H1 (cell line): ENCODE measurements at regions not wholly inside any gene's neighbourhood (a gene's known extent, or its start where the extent isn't known, plus 50 kb on each side); places are given as distances from the start of the nearest gene placed in this dataset.

Experiments
- CTCF ChIA-PET: fragments of 300-600 bp; sonication (Branson Sonifier 250); formaldehyde crosslinking; loops from one replicate; lab custom pipeline; 2021; ENCODE audit not compliant: partially characterized antibody; lab: Charles Lee
- POLR2A ChIA-PET: fragments of 300-600 bp; sonication (Branson Sonifier 250); formaldehyde crosslinking; loops from one replicate; lab custom pipeline; 2021; ENCODE audit warnings: inconsistent platforms; ENCODE audit not compliant: partially characterized antibody; lab: Charles Lee
- DNase-seq, 2 experiments: peaks; one replicate each; pipeline versions ENCODE4 v3.0.0 to v3.0.0-alpha.2; 2010 to 2022; ENCODE audit warnings: low spot score in 2 of 2, low read depth in 1 of 2, mixed read lengths in 1 of 2
- FAIRE-seq: peaks from 2 replicates; lab custom pipeline; 2011; peaks lifted over from hg19 to GRCh38; lab: Jason Lieb, UNC
- H2AFZ ChIP-seq: 2 replicates; pipeline ENCODE4 v1.8.1; 2012; ENCODE audit warnings: low read length, inconsistent platforms
- H2AK5ac ChIP-seq: 2 replicates; pipeline ENCODE4 v1.6.1; 2013; ENCODE audit warnings: low read depth, low read length
- H2BK120ac ChIP-seq: replicated peaks from 2 replicates; pipeline ENCODE3; 2013; ENCODE audit warnings: low read depth, low read length, inconsistent platforms
- H2BK12ac ChIP-seq: 2 replicates; pipeline ENCODE4 v1.6.1; 2013; ENCODE audit warnings: low read depth, low read length
- H2BK15ac ChIP-seq: 2 replicates; pipeline ENCODE4 v1.6.1; 2013; ENCODE audit warnings: low read length
- H2BK20ac ChIP-seq: 2 replicates; pipeline ENCODE4 v1.6.1; 2013; ENCODE audit warnings: low read length
- H2BK5ac ChIP-seq: 2 replicates; pipeline ENCODE4 v1.6.1; 2013; ENCODE audit warnings: low read depth, low read length
- H3K14ac ChIP-seq: 2 replicates; pipeline ENCODE4 v1.6.1; 2013; ENCODE audit warnings: inconsistent platforms; ENCODE audit not compliant: insufficient read length
- H3K18ac ChIP-seq: 2 replicates; pipeline ENCODE4 v1.6.1; 2013; ENCODE audit warnings: low read length; ENCODE audit errors: extremely low read depth
- H3K23ac ChIP-seq: 2 replicates; pipeline ENCODE4 v1.6.1; 2013; ENCODE audit warnings: inconsistent platforms; ENCODE audit not compliant: insufficient read length
- H3K23me2 ChIP-seq: 2 replicates; pipeline ENCODE4 v1.6.1; 2013; ENCODE audit warnings: low read depth, low read length
- H3K27ac ChIP-seq: 2 replicates; pipeline ENCODE4 v1.6.1; 2011; ENCODE audit warnings: low read depth, low read length, inconsistent platforms
- H3K27me3 ChIP-seq, 4 experiments: replicated peaks in 1 of 4; 1 replicate in 1 of 4; 2 replicates in 3 of 4; pipeline versions ENCODE4 v1.6.1 to v1.8.1; 2011 to 2013; ENCODE audit warnings: low read length in 3 of 4, mild to moderate bottlenecking in 3 of 4, inconsistent platforms in 2 of 4, mixed read lengths in 2 of 4, moderate library complexity in 1 of 4; ENCODE audit not compliant: control insufficient read depth in 3 of 4, insufficient read depth in 3 of 4; ENCODE audit errors: extremely low read depth in 1 of 4
- H3K36me3 ChIP-seq, 4 experiments: 2 replicates each; pipeline versions ENCODE4 v1.6.1 to v1.8.1; 2011 to 2013; ENCODE audit warnings: mild to moderate bottlenecking in 4 of 4, low read length in 3 of 4, moderate library complexity in 2 of 4, control low read depth in 1 of 4, inconsistent platforms in 1 of 4; ENCODE audit not compliant: insufficient read depth in 4 of 4, control insufficient read depth in 2 of 4
- H3K4ac ChIP-seq: replicated peaks from 2 replicates; pipeline ENCODE3; 2013; ENCODE audit warnings: low read length, low read depth, mixed read lengths, inconsistent platforms; ENCODE audit not compliant: insufficient read length
- H3K4me1 ChIP-seq, 4 experiments: replicated peaks in 1 of 4; 1 replicate in 1 of 4; 2 replicates in 3 of 4; pipeline versions ENCODE4 v1.6.1 to v1.8.1; 2011 to 2013; ENCODE audit warnings: low read length in 3 of 4, inconsistent platforms in 2 of 4, mixed read lengths in 1 of 4; ENCODE audit not compliant: insufficient read depth in 4 of 4, control insufficient read depth in 3 of 4
- H3K4me2 ChIP-seq, 2 experiments: 2 replicates each; pipeline versions ENCODE4 v1.6.1 to v1.8.1; 2011 to 2013; ENCODE audit warnings: low read depth in 2 of 2, low read length in 2 of 2, control low read depth in 1 of 2, inconsistent platforms in 1 of 2, mild to moderate bottlenecking in 1 of 2; ENCODE audit not compliant: insufficient read depth in 1 of 2
- H3K4me3 ChIP-seq, 4 experiments: fragments of 200-600, 300-600 bp in 1 of 4; sonication (generic), shearing (Covaris generic), sonication (Bioruptor Twin) in 1 of 4; 2 replicates each; pipeline versions ENCODE4 v1.5.1 to v1.8.1; 2011 to 2016; ENCODE audit warnings: low read length in 4 of 4, low read depth in 3 of 4, control low read depth in 2 of 4, inconsistent platforms in 2 of 4, mild to moderate bottlenecking in 2 of 4, mixed read lengths in 1 of 4, moderate library complexity in 1 of 4; ENCODE audit not compliant: insufficient read depth in 2 of 4; ENCODE audit errors: extremely low read depth in 1 of 4
- H3K56ac ChIP-seq: replicated peaks from 2 replicates; pipeline ENCODE3; 2013; ENCODE audit warnings: low read depth, mild to moderate bottlenecking, mixed read lengths, low read length, inconsistent platforms; ENCODE audit not compliant: insufficient read length
- H3K79me1 ChIP-seq: 2 replicates; pipeline ENCODE4 v1.6.1; 2013; ENCODE audit warnings: low read depth, low read length, control low read depth
- H3K79me2 ChIP-seq, 2 experiments: 2 replicates each; pipeline versions ENCODE4 v1.6.1 to v1.8.1; 2012 to 2013; ENCODE audit warnings: low read length in 2 of 2, mild to moderate bottlenecking in 2 of 2, inconsistent platforms in 1 of 2; ENCODE audit not compliant: insufficient read depth in 2 of 2, control insufficient read depth in 1 of 2
- H3K9ac ChIP-seq, 4 experiments: replicated peaks in 1 of 4; 1 replicate in 1 of 4; 2 replicates in 3 of 4; pipeline versions ENCODE4 v1.6.1 to v1.8.1; 2011 to 2013; ENCODE audit warnings: low read depth in 3 of 4, low read length in 3 of 4, control low read depth in 2 of 4, mild to moderate bottlenecking in 2 of 4, moderate library complexity in 2 of 4, inconsistent platforms in 1 of 4; ENCODE audit errors: extremely low read depth in 1 of 4
- H3K9me3 ChIP-seq, 2 experiments: 2 replicates each; pipeline versions ENCODE4 v1.6.1 to v1.8.1; 2012 to 2013; ENCODE audit warnings: mild to moderate bottlenecking in 2 of 2, moderate library complexity in 2 of 2, control low read depth in 1 of 2, inconsistent platforms in 1 of 2, low read depth in 1 of 2, low read length in 1 of 2, mixed read lengths in 1 of 2; ENCODE audit not compliant: insufficient read depth in 2 of 2
- H4K20me1 ChIP-seq, 2 experiments: replicated peaks in 1 of 2; 2 replicates each; pipeline versions ENCODE3 to v1.8.1; 2011 to 2013; ENCODE audit warnings: inconsistent platforms in 2 of 2, low read length in 2 of 2, mild to moderate bottlenecking in 1 of 2; ENCODE audit not compliant: insufficient read depth in 2 of 2, control insufficient read depth in 1 of 2
- H4K5ac ChIP-seq: 2 replicates; pipeline ENCODE4 v1.6.1; 2013; ENCODE audit warnings: low read length, low read depth, mixed read lengths, inconsistent platforms; ENCODE audit not compliant: insufficient read length
- H4K8ac ChIP-seq: 2 replicates; pipeline ENCODE4 v1.8.0; 2013; ENCODE audit warnings: mild to moderate bottlenecking, moderate library complexity, low read length, inconsistent platforms; ENCODE audit not compliant: insufficient read depth; ENCODE audit errors: extremely low read depth
- H4K91ac ChIP-seq: replicated peaks from 2 replicates; pipeline ENCODE3; 2013; ENCODE audit warnings: low read length, mixed read lengths, inconsistent platforms; ENCODE audit not compliant: insufficient read length
- POLR2AphosphoS5 ChIP-seq: IDR thresholded peaks from 2 replicates; pipeline ENCODE4 v1.6.1; 2011; ENCODE audit warnings: low read depth, low read length
- RAD21 ChIP-seq, 2 experiments: IDR thresholded peaks in 1 of 2; conservative IDR thresholded peaks in 1 of 2; 2 replicates each; pipeline ENCODE4 v1.6.1; 2011; ENCODE audit warnings: low read depth in 2 of 2, low read length in 2 of 2, improper control_type of control experiment in 1 of 2, inconsistent platforms in 1 of 2, mild to moderate bottlenecking in 1 of 2, moderate library complexity in 1 of 2
- whole genome bisulfite sequencing, 2 experiments: shearing (Covaris generic) in 1 of 2; methylation state at CpG; one replicate each; pipeline versions ENCODE4 v1.1.6 to v1.1.7; 2013 to 2015; ENCODE audit warnings: low lambda C conversion rate in 2 of 2, mixed read lengths in 2 of 2, inconsistent platforms in 1 of 2, low coverage in 1 of 2, missing lambda C conversion rate in 1 of 2; ENCODE audit not compliant: insufficient replicate concordance in 2 of 2, insufficient coverage in 1 of 2, insufficient read length in 1 of 2; ENCODE audit errors: extremely low coverage in 1 of 2, missing lambda C conversion rate in 1 of 2; 5-methylcytosine and 5-hydroxymethylcytosine counted together
- TF ChIP-seq, protein P1 (sequence below), 3 experiments: IDR thresholded peaks; 1 replicate in 2 of 3; 2 replicates in 1 of 3; pipeline versions ENCODE4 v1.5.1 to v1.6.1; 2011; ENCODE audit warnings: low read length in 3 of 3, mild to moderate bottlenecking in 3 of 3, inconsistent platforms in 2 of 3, low read depth in 1 of 3, moderate library complexity in 1 of 3; ENCODE audit not compliant: insufficient read depth in 1 of 3; ENCODE audit errors: control extremely low read depth in 1 of 3

DNA sequence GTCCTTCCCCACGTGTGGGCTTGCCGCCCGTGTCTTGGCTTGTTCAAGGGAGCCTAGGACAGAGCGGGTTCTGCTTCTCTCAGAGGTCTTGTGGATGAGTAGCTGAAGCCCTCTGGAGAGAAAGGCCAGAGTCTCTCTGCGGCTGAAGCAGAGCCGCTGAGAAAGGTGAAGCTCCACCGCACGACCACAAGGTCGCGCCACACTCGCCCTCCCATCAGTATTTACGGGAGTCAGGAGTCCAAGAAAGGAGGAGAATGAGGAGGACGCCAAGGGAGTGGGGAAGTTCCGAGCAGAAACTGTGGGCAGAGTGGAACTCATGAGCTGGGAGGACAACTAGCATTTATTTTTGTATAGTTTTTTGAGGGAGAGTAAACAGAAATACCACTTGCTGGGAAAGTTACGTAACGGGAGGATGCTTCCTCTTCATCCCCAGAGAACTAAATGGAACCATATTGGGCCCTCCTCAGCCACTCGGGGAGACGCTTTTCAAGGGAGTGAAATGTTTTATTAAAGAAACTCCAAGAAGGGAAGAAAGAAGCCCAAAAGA is 51.6 kb upstream of the HAO2 start:
- no peak overlapping the region for H3K23ac ChIP-seq
- no peak overlapping the region; the same call in 1 of the 2 replicates for H2AK5ac ChIP-seq
- peak overlapping the region; percentile 28; the same call in 1 of the 2 replicates for H2BK20ac ChIP-seq
- no peak overlapping the region for H2AFZ ChIP-seq
- peak; percentile 60 to 75 for TF ChIP-seq RAD21 (IDR thresholded peaks at IDR 0.05 in 1 of 2, conservative IDR thresholded peaks at IDR 0.05 in 1 of 2; ENCODE audit: low read depth in 2 of 2, low read length in 2 of 2)
- TF ChIP-seq, protein P1, sequence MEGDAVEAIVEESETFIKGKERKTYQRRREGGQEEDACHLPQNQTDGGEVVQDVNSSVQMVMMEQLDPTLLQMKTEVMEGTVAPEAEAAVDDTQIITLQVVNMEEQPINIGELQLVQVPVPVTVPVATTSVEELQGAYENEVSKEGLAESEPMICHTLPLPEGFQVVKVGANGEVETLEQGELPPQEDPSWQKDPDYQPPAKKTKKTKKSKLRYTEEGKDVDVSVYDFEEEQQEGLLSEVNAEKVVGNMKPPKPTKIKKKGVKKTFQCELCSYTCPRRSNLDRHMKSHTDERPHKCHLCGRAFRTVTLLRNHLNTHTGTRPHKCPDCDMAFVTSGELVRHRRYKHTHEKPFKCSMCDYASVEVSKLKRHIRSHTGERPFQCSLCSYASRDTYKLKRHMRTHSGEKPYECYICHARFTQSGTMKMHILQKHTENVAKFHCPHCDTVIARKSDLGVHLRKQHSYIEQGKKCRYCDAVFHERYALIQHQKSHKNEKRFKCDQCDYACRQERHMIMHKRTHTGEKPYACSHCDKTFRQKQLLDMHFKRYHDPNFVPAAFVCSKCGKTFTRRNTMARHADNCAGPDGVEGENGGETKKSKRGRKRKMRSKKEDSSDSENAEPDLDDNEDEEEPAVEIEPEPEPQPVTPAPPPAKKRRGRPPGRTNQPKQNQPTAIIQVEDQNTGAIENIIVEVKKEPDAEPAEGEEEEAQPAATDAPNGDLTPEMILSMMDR (IDR thresholded peaks at IDR 0.05; ENCODE audit: control extremely low read depth in 1 of 3, insufficient read depth in 1 of 3, low read depth in 1 of 3, low read length in 3 of 3), result peak; percentile 73 to 89 (median 82)
- TF ChIP-seq POLR2AphosphoS5, result no peak
- TF ChIP-seq, all 59 proteins: peak for 2
- Histone ChIP-seq H4K91ac (peak overlapping the region; percentile 5), H3K79me1 (no peaks in the 10 kb centered on the region), H3K79me2 (no peaks in the 10 kb centered on the region), H3K9ac (no peak overlapping the region), H2BK12ac (peak overlapping the region; percentile 70; the same call in 1 of the 2 replicates), H3K14ac (no peak overlapping the region), H3K27ac (no peak overlapping the region), H2BK5ac (no peak overlapping the region), H3K27me3 (no peaks in the 10 kb centered on the region; a peak in 1 of 7 replicates), H3K56ac (no peak overlapping the region), H3K4ac (no peak overlapping the region), H3K23me2 (no peaks in the 10 kb centered on the region), H2BK120ac (no peak overlapping the region), H4K20me1 (no peaks in the 10 kb centered on the region), H3K9me3 (no peaks in the 10 kb centered on the region), H2BK15ac (no peak overlapping the region), H3K4me1 (peaks cover 0 to 3% (median 0%) of the 10 kb centered on the region in 4 experiments; a peak in 1 of 7 replicates), H3K36me3 (no peaks in the 10 kb centered on the region), H3K4me3 (no peak overlapping the region), H4K8ac (peak overlapping the region; percentile 7; the same call in 1 of the 2 replicates), H4K5ac (no peak overlapping the region), H3K18ac (peak overlapping the region; percentile 79), H3K4me2 (no peak overlapping the region)
- DNase-seq (peak in 1 of 2 experiments; percentile 70), FAIRE-seq (peak; percentile 70)
- ChIA-PET CTCF (interaction anchor here (0.5 to 6.3 kb wide), 36 partner anchors 8 to 1421 kb away, joined by 3 to 72 read pairs (median 4); partner anchors contain the start of gene HAO2), POLR2A (interaction anchor here (1.4 to 2.1 kb wide), 2 partner anchors 14 to 15 kb away, joined by 4 to 5 read pairs; no protein-coding TSS in a partner anchor)
- 80% methylated on average over 16 of the region's 18 CpGs; no CpG with 5 or more reads in 1 of the 2 experiments for WGBS, 2 experiments
